Loucy (cell line): ENCODE measurements at regions not wholly inside any gene's neighbourhood (a gene's known extent, or its start where the extent isn't known, plus 50 kb on each side); places are given as distances from the start of the nearest gene placed in this dataset.
A peak's percentile ranks its signal among the peaks of the same experiment; 100 is the strongest.

Experiments used
- H2AFZ ChIP-seq: fragments of 200-600 bp; sonication (generic); 2 replicates; pipeline ENCODE4 v1.6.0; 2016; ENCODE audit warnings: antibody characterized with exemption, mild to moderate bottlenecking, low read length, moderate library complexity
- H3F3A ChIP-seq: fragments of 200-600 bp; 2 replicates; pipeline ENCODE4 v1.6.0; 2016; ENCODE audit warnings: antibody characterized with exemption, low read depth, mild to moderate bottlenecking
- H3K27me3 ChIP-seq: fragments of 200-600 bp; sonication (generic); 2 replicates; pipeline ENCODE4 v1.6.1; 2014; ENCODE audit warnings: low read length, mild to moderate bottlenecking; ENCODE audit not compliant: insufficient read depth, poor library complexity, severe bottlenecking
- H3K36me3 ChIP-seq: fragments of 200-600 bp; sonication (generic); 2 replicates; pipeline ENCODE4 v1.6.1; 2016; ENCODE audit warnings: low read length; ENCODE audit not compliant: insufficient read depth
- H3K4me1 ChIP-seq: fragments of 200-600 bp; sonication (generic); 2 replicates; pipeline ENCODE4 v1.5.1; 2014; ENCODE audit warnings: low read length, mild to moderate bottlenecking; ENCODE audit not compliant: insufficient read depth, poor library complexity, severe bottlenecking
- H3K4me2 ChIP-seq: fragments of 200-600 bp; sonication (generic); 2 replicates; pipeline ENCODE4 v1.6.0; 2014; ENCODE audit warnings: antibody characterized with exemption, low read length, low read depth, mild to moderate bottlenecking; ENCODE audit not compliant: poor library complexity, severe bottlenecking
- H3K4me3 ChIP-seq: fragments of 200-600 bp; sonication (generic); 2 replicates; pipeline ENCODE4 v1.5.1; 2014; ENCODE audit warnings: low read length, mild to moderate bottlenecking, mixed read lengths; ENCODE audit not compliant: poor library complexity, severe bottlenecking
- H3K79me2 ChIP-seq: fragments of 200-600 bp; sonication (generic); 2 replicates; pipeline ENCODE4 v1.6.1; 2014; ENCODE audit warnings: low read length; ENCODE audit not compliant: insufficient read depth
- H3K9ac ChIP-seq: fragments of 200-600 bp; sonication (generic); 2 replicates; pipeline ENCODE4 v1.6.0; 2014; ENCODE audit warnings: mild to moderate bottlenecking, low read depth, low read length, moderate library complexity; ENCODE audit not compliant: poor library complexity, severe bottlenecking
- H3K9me2 ChIP-seq: fragments of 200-600 bp; sonication (generic); replicated peaks from 2 replicates; pipeline ENCODE4 v1.6.1; 2016; ENCODE audit warnings: low read depth, low read length, mixed read lengths
- H3K9me3 ChIP-seq: fragments of 200-600 bp; sonication (generic); 2 replicates; pipeline ENCODE4 v1.6.1; 2014; ENCODE audit warnings: mild to moderate bottlenecking, antibody characterized with exemption, low read length, low read depth; ENCODE audit not compliant: insufficient read depth
- H4K20me1 ChIP-seq: fragments of 200-600 bp; sonication (generic); 2 replicates; pipeline ENCODE4 v1.6.0; 2014; ENCODE audit warnings: antibody characterized with exemption, low read length, mild to moderate bottlenecking; ENCODE audit not compliant: insufficient read depth, poor library complexity, severe bottlenecking
- EZH2phosphoT487 ChIP-seq: fragments of 200-600 bp; IDR thresholded peaks from 2 replicates; pipeline ENCODE4 v1.6.1; 2018; ENCODE audit warnings: antibody characterized with exemption, mild to moderate bottlenecking, moderate library complexity, borderline replicate concordance
- TF ChIP-seq, protein P1 (sequence below): fragments of 200-600 bp; sonication (generic); conservative IDR thresholded peaks from 2 replicates; pipeline ENCODE4 v1.5.1; 2014; ENCODE audit warnings: mild to moderate bottlenecking, antibody characterized with exemption, low read length

DNA sequence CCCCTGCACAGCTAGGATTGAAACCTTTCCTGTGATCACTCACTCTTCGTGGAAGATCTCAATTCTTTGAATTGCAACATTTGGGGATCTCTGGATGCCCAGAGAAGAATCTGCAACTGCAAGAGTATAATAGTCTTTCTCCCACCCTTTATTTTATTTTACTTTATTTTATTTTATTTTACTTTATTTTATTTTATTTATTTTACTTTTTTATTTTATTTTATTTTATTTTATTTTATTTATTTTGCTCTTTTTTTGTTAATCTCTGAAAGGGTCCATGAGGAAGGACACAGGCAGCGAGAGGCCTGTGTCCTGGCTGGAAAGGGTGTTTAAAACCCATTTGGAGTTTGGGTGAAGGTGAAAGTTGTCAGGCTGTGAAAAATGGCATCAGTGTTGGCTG lies 181.4 kb downstream of the TMEM182 start:
- no peak overlapping the region for H3K9ac ChIP-seq
- H4K20me1 ChIP-seq = no peaks in the 10 kb centered on the region
- H3K4me3 ChIP-seq = no peak overlapping the region
- no peaks in the 10 kb centered on the region for H3K36me3 ChIP-seq
- no peak overlapping the region for H2AFZ ChIP-seq
- TF ChIP-seq, protein P1, sequence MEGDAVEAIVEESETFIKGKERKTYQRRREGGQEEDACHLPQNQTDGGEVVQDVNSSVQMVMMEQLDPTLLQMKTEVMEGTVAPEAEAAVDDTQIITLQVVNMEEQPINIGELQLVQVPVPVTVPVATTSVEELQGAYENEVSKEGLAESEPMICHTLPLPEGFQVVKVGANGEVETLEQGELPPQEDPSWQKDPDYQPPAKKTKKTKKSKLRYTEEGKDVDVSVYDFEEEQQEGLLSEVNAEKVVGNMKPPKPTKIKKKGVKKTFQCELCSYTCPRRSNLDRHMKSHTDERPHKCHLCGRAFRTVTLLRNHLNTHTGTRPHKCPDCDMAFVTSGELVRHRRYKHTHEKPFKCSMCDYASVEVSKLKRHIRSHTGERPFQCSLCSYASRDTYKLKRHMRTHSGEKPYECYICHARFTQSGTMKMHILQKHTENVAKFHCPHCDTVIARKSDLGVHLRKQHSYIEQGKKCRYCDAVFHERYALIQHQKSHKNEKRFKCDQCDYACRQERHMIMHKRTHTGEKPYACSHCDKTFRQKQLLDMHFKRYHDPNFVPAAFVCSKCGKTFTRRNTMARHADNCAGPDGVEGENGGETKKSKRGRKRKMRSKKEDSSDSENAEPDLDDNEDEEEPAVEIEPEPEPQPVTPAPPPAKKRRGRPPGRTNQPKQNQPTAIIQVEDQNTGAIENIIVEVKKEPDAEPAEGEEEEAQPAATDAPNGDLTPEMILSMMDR = no peak
- TF ChIP-seq EZH2phosphoT487 = no peak
- H3K27me3 ChIP-seq = no peaks in the 10 kb centered on the region
- H3K79me2 ChIP-seq = no peaks in the 10 kb centered on the region
- no peak overlapping the region for H3K4me2 ChIP-seq
- H3K9me3 ChIP-seq = no peaks in the 10 kb centered on the region
- no peaks in the 10 kb centered on the region for H3F3A ChIP-seq
- no peaks in the 10 kb centered on the region for H3K9me2 ChIP-seq
- no peaks in the 10 kb centered on the region for H3K4me1 ChIP-seq

DNA sequence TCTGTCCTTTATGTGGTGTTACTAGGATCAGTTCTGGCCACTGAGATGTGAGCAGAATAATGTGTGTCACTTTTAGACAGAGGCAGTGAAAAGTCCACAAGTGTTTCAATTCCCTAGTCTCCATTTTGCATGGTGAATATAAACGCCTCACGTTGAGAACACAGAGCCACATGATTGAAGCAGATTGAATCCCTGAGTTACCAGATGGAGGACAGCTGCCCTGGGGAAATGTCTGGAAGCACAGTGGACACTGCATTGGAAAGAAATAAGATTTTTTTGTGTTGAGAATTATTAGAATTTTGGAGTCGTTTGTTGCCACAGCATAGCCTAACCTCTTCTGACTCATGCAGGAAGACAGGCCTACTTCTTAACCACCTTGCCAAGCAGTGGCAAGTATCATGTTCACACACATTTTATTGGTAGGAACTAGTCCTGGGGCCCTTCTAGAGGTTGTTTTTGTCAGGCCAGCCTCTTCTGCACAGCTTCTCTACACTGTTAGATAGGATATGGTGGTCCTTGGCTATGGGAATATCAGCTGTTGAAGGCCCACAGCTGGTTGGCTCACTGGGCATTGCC lies 188.6 kb downstream of the TMEM182 start:
- Histone ChIP-seq H3K4me1 (peaks cover 15% of the 10 kb centered on the region), H2AFZ (peak overlapping the region; percentile 81), H3K9me2 (no peaks in the 10 kb centered on the region), H3K27me3 (no peaks in the 10 kb centered on the region), H3K9ac (peak overlapping the region; percentile 4), H3F3A (no peaks in the 10 kb centered on the region), H3K4me3 (peak overlapping the region; percentile 32), H3K79me2 (no peaks in the 10 kb centered on the region), H4K20me1 (no peaks in the 10 kb centered on the region), H3K36me3 (no peaks in the 10 kb centered on the region), H3K4me2 (peak overlapping the region; percentile 34), H3K9me3 (no peaks in the 10 kb centered on the region)
- TF ChIP-seq EZH2phosphoT487 = no peak
- TF ChIP-seq, protein P1 = no peak

DNA sequence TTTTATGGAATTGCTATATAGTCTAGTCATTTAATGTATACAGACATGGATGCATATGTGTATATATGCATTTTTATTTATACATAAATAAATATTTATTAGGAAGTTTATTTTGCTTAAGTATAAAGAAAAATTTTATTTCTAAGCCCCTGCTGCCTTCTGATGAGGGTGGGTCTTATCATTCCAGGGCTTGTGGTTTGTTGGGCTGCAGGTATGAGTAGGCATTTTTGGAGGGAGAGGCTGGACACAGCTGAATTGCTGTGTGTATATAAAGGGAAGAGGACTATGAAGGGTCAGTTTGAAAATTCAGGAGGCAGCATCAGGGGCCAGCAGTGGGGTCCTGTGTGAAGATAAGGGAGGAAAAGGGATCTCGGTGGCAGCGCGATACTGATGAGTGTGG lies 189.4 kb downstream of the TMEM182 start:
- no peak overlapping the region for H3K4me2 ChIP-seq
- no peak overlapping the region for H3K9ac ChIP-seq
- H3K4me1 ChIP-seq = peaks cover 15% of the 10 kb centered on the region
- H2AFZ ChIP-seq = no peak overlapping the region
- H3K27me3 ChIP-seq = no peaks in the 10 kb centered on the region
- H3K36me3 ChIP-seq = no peaks in the 10 kb centered on the region
- H3K4me3 ChIP-seq = no peak overlapping the region
- H3K9me2 ChIP-seq = no peaks in the 10 kb centered on the region
- no peaks in the 10 kb centered on the region for H3K79me2 ChIP-seq
- no peaks in the 10 kb centered on the region for H4K20me1 ChIP-seq
- TF ChIP-seq, protein P1 = no peak
- H3F3A ChIP-seq = no peaks in the 10 kb centered on the region
- H3K9me3 ChIP-seq = no peaks in the 10 kb centered on the region
